OCI-LY1 (cell line): ENCODE measurements at regions not wholly inside any gene's neighbourhood (a gene's known extent, or its start where the extent isn't known, plus 50 kb on each side); places are given as distances from the start of the nearest gene placed in this dataset.

Experiments used
- H2AFZ ChIP-seq: fragments of 200-600 bp; sonication (generic), shearing (Covaris generic); 2 replicates; pipeline ENCODE4 v1.6.0; 2014; ENCODE audit warnings: antibody characterized with exemption, mild to moderate bottlenecking, low read length
- H3F3A ChIP-seq: fragments of 200-600 bp; sonication (generic), shearing (Covaris generic); 2 replicates; pipeline ENCODE4 v1.6.0; 2014; ENCODE audit warnings: mild to moderate bottlenecking, antibody characterized with exemption, low read length, moderate library complexity; ENCODE audit not compliant: insufficient read depth
- H3K27ac ChIP-seq: fragments of 200-600 bp; sonication (generic); 2 replicates; pipeline ENCODE4 v1.5.1; 2014; ENCODE audit warnings: low read length, mixed run types, mild to moderate bottlenecking, low read depth; ENCODE audit not compliant: poor library complexity, severe bottlenecking
- H3K27me3 ChIP-seq: fragments of 200-600 bp; sonication (generic); 2 replicates; pipeline ENCODE4 v1.6.0; 2014; ENCODE audit warnings: antibody characterized with exemption, mild to moderate bottlenecking, low read length, moderate library complexity; ENCODE audit not compliant: insufficient read depth
- H3K36me3 ChIP-seq: fragments of 200-600 bp; sonication (generic); 2 replicates; pipeline ENCODE4 v1.6.1; 2014; ENCODE audit warnings: mild to moderate bottlenecking, antibody characterized with exemption, low read length, moderate library complexity, mixed read lengths; ENCODE audit not compliant: insufficient read depth
- H3K4me1 ChIP-seq: fragments of 200-600 bp; sonication (generic); 2 replicates; pipeline ENCODE4 v1.5.1; 2014; ENCODE audit warnings: mild to moderate bottlenecking, low read length, moderate library complexity; ENCODE audit not compliant: insufficient read depth, severe bottlenecking
- H3K4me2 ChIP-seq: fragments of 200-600 bp; sonication (generic), shearing (Covaris generic); 2 replicates; pipeline ENCODE4 v1.6.1; 2014; ENCODE audit warnings: low read length
- H3K4me3 ChIP-seq: fragments of 200-600 bp; sonication (generic); 2 replicates; pipeline ENCODE4 v1.5.1; 2014; ENCODE audit warnings: low read length, low read depth, mild to moderate bottlenecking, mixed read lengths; ENCODE audit not compliant: poor library complexity, severe bottlenecking
- H3K79me2 ChIP-seq: fragments of 200-600 bp; shearing (Covaris generic); 2 replicates; pipeline ENCODE4 v1.6.1; 2016; ENCODE audit warnings: mixed run types, low read length, mixed read lengths; ENCODE audit not compliant: insufficient read depth
- H3K9ac ChIP-seq: fragments of 200-600 bp; sonication (generic), shearing (Covaris generic); 2 replicates; pipeline ENCODE4 v1.6.1; 2014; ENCODE audit warnings: mild to moderate bottlenecking, low read length, mixed read lengths
- H3K9me2 ChIP-seq: fragments of 200-600 bp; sonication (generic), shearing (Covaris generic); 2 replicates; pipeline ENCODE4 v1.6.1; 2014; ENCODE audit warnings: low read depth, mild to moderate bottlenecking, low read length, mixed read lengths
- H3K9me3 ChIP-seq: fragments of 200-600 bp; shearing (Covaris generic); 2 replicates; pipeline ENCODE4 v1.6.1; 2014; ENCODE audit warnings: low read length, mixed read lengths
- H4K20me1 ChIP-seq: fragments of 200-600 bp; sonication (generic), shearing (Covaris generic); 2 replicates; pipeline ENCODE4 v1.6.0; 2016; ENCODE audit warnings: mild to moderate bottlenecking, low read length; ENCODE audit not compliant: insufficient read depth
- CTCF ChIP-seq: fragments of 200-600 bp; sonication (generic), shearing (Covaris generic); IDR thresholded peaks from 2 replicates; pipeline ENCODE4 v1.5.1; 2017; ENCODE audit warnings: mild to moderate bottlenecking, antibody characterized with exemption, low read length, moderate library complexity, mixed read lengths
- EZH2 ChIP-seq: fragments of 200-600 bp; sonication (generic), shearing (Covaris generic); IDR thresholded peaks from 2 replicates; pipeline ENCODE4 v1.8.0; 2017; ENCODE audit warnings: borderline replicate concordance, mixed run types, mild to moderate bottlenecking, antibody characterized with exemption, low read length, moderate library complexity, mixed read lengths

- Histone ChIP-seq H3K4me1 (no peaks in the 10 kb centered on the region), H3K9me2 (no peaks in the 10 kb centered on the region), H3K4me2 (no peak overlapping the region), H2AFZ (no peak overlapping the region), H3F3A (no peaks in the 10 kb centered on the region), H3K27ac (no peak overlapping the region), H3K9me3 (no peaks in the 10 kb centered on the region), H3K27me3 (no peaks in the 10 kb centered on the region), H4K20me1 (no peaks in the 10 kb centered on the region), H3K9ac (no peak overlapping the region), H3K4me3 (no peak overlapping the region), H3K36me3 (no peaks in the 10 kb centered on the region), H3K79me2 (no peaks in the 10 kb centered on the region)
- TF ChIP-seq CTCF, result no peak
- TF ChIP-seq EZH2, result no peak
Observed at GRCh38 chr2:19038071-19039015, 320.1 kb downstream of the OSR1 start.

- no peak for TF ChIP-seq EZH2
- TF ChIP-seq CTCF, result no peak
- Histone ChIP-seq H3K9me2 (no peaks in the 10 kb centered on the region), H4K20me1 (no peaks in the 10 kb centered on the region), H3K9ac (no peak overlapping the region), H2AFZ (no peak overlapping the region), H3K4me1 (no peaks in the 10 kb centered on the region), H3K4me3 (no peak overlapping the region), H3K4me2 (no peak overlapping the region), H3K27me3 (no peaks in the 10 kb centered on the region), H3F3A (no peaks in the 10 kb centered on the region), H3K79me2 (no peaks in the 10 kb centered on the region), H3K27ac (no peak overlapping the region), H3K9me3 (no peaks in the 10 kb centered on the region), H3K36me3 (no peaks in the 10 kb centered on the region)
Observed at GRCh38 chr2:19036091-19036490, 322.3 kb downstream of the OSR1 start.

- Histone ChIP-seq H3K4me1 (no peaks in the 10 kb centered on the region), H3K9me3 (no peaks in the 10 kb centered on the region), H2AFZ (no peak overlapping the region), H3K27ac (no peak overlapping the region), H3K79me2 (no peaks in the 10 kb centered on the region), H3K9ac (no peak overlapping the region), H3K4me2 (no peak overlapping the region), H4K20me1 (no peaks in the 10 kb centered on the region), H3K4me3 (no peak overlapping the region), H3K36me3 (no peaks in the 10 kb centered on the region), H3K27me3 (no peaks in the 10 kb centered on the region), H3F3A (no peaks in the 10 kb centered on the region), H3K9me2 (no peaks in the 10 kb centered on the region)
- TF ChIP-seq EZH2 (no peak), CTCF (no peak)
Observed at GRCh38 chr2:19035238-19035637, 323.2 kb downstream of the OSR1 start.
